T-helper 22 cell (primary cell): ENCODE measurements at regions not wholly inside any gene's neighbourhood (a gene's known extent, or its start where the extent isn't known, plus 50 kb on each side); places are given as distances from the start of the nearest gene placed in this dataset.
"Not testable (repeated sequence)": the region's sequence is repeated elsewhere in the genome, so short reads cannot be mapped to it uniquely, and the experiment has no call there.

Experiments used
- DNase-seq: peaks from one replicate; pipeline ENCODE4 v3.0.0-alpha.2; 2020; ENCODE audit warnings: low read depth

GRCh38 chr5:40347981-40348725 lies 331.6 kb upstream of the PTGER4 start:
- no peak for DNase-seq

- DNase-seq = no peak
Measured at GRCh38 chr5:40346901-40347300, 332.8 kb upstream of the PTGER4 start.

DNA sequence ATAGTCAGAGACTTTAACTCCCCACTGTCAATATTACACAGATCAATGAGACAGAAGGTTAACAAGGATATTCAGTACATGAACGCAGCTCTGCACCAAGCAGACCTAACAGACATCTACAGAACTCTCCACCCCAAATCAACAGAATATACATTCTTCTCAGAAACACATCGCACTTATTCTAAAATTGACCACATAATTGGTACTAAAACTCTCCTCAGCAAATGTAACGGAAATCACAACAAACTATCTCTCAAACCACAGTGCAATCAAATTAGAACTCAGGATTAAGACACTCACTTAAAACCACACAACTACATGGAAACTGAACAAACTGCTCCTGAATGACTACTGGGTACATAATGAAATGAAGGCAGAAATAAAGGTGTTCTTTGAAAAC lies 341.3 kb upstream of the PTGER4 start:
- not testable (repeated sequence) for DNase-seq

DNA sequence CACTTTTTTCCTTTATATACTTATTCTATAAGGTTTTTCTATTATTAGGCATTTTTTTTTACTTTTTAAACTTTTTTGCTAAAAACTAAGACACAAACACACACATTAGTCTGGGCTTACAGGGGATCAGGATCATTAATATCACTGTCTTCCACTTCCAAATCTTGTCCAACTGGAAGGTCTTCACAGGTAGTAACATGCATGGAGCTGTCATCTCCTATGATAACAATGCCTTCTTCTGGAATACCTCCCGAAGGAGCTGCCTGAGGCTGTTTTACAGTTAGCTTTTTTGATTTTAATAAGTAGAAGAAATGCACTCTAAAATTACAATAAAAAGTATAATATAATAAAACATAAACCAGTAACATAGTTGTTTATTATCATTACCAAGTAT lies 345.5 kb upstream of the PTGER4 start:
- no peak for DNase-seq

GRCh38 chr5:40333459-40334241 lies 346.1 kb upstream of the PTGER4 start:
- no peak for DNase-seq

- DNase-seq = no peak
Measured at GRCh38 chr5:40332970-40333369, 346.7 kb upstream of the PTGER4 start.

- DNase-seq = no peak
Measured at GRCh38 chr5:40331616-40332015, 348.1 kb upstream of the PTGER4 start.

DNA sequence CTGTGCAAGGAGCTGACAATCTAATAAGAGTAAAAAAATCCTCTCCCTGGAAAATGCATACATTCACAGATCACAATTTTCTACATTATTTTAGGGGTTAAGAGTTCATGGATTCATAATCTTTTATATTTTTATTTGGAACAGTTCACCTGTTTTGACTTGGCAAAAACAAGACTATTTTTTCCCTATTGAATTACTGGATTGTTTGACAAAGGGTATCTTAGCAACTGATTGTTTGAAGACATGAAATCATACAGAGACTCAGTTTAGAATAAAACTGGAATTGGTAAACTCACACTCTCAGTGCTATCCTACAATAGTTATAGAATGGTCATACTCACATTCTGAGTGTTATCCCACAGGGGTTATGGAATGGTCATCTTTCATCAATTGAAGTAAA lies 358.2 kb upstream of the PTGER4 start:
- DNase-seq = no peak

DNA sequence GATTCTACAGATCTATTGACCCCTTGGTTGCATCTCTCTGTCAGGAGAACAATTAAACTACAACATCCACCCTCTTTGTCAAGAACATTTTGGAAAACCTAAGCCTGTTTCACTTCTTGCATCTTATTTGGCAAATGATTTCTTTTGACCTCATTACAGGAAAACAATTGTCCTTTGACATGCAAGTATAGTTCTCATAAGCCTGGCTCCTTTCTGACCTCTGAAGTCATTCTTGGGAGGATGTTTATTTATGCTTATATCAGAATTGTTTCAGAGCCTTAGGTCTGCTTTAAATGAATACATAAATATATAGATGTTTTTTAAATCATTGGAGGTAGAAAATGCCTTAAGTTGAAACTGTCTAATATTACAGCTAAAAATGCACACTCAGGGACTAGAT lies 361.3 kb upstream of the PTGER4 start:
- no peak for DNase-seq

DNA sequence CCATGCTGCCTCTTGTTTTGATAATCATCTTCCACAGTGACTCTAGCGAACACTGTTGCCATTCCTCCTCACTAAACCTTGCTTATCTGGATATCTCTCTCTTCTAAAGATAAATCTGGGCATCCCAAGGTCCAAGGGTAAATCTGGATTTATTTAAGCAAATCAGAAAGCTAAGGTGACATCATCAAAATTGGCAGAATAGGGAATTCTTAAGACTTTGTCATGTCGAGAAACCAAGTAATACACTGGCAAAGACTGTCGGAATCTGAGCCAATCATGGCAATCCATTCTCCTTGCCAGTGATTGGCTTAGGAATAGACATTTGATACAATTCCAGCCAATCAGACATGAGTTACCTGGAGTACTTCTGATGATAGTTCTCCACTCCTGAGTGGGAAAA lies 362.7 kb upstream of the PTGER4 start:
- DNase-seq = no peak

DNA sequence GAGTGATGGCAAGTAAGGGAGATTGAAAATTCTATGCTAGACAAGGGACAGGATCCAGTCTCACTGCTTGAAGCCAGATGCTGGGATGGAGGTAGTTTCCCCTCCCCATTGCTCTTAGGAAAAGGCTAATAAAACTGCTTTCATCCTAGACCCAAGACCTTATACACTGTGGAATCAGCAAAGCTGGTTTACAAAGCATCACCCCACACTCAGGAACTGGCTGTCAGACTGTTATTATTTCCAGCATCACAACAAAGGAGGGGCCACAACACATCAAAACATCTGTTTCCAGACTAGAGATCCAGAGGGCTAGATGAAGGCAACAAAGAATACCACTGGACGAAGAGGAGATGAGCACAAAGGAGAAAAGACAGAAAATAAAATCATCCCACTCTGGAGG lies 364.6 kb upstream of the PTGER4 start:
- DNase-seq = no peak

- no peak for DNase-seq
Measured at GRCh38 chr5:40314275-40314674, 365.4 kb upstream of the PTGER4 start.

DNA sequence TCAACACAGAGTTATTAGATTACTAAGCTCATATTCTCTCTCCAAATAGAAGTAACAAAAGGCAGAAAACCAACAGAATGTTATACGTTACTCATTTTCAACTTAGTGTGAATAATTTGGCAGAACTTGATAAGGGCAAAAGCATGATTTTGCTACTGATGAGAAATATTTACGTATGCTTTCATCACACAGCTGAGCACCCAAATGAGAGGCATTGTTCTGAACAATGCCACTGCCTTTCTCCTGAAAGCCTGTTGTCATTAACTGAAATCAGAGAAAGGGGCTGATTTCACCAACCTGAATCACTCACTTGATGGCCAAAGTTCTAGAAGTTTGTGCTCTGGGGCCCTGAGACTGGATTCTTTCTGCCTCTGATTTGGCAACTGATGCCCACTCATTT lies 367.5 kb upstream of the PTGER4 start:
- DNase-seq = no peak

DNA sequence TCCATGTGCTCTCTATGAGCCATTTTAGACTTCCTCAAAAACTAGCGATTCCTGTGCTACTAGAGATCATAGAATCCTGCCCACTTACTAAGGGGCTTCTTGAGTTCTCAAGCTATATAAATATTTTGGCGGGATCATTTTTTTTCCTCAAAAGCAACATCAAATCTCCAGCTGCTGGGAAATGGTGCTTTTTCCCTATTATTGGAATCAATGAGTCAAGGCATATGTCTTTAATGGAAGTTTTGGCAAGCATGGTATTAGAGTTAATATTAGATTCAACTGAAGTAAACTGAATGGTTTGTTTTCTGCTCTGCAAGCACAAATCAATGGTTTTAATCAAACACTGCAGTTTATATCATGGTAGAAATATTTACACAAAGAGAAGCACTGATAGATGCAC lies 369.9 kb upstream of the PTGER4 start:
- no peak for DNase-seq

- DNase-seq = no peak
Measured at GRCh38 chr5:40308867-40309266, 370.8 kb upstream of the PTGER4 start.

- no peak for DNase-seq
Measured at GRCh38 chr5:40307920-40308319, 371.8 kb upstream of the PTGER4 start.

DNA sequence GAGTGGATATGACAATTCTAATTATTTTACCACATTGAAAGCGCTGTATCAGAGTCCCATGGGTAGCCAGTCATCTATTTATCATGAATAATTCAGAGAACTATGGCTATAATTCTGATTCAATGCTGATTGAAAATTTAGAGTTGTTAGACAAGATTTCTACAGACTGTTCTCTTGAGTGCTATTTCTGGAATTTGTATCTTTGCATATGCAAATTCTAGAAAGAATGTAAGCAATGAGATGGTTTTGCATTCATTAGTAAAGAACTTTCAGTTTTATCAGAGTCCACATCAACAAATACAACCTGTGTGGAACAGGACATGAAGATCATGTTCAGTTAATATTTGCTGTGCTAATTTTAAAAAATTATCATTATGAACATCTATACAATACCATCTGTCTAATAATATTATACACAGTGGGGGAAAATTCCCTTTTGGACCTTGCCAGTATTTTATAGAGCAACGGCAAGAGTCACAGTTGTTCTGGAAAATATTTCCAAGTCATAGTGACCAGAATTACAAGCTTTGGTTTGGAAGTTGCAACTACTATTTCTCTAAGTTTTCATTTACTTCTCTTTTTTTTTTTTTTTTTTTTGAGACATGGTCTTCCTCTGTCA lies 372.7 kb upstream of the PTGER4 start:
- no peak for DNase-seq

GRCh38 chr5:40292006-40292405 lies 387.7 kb upstream of the PTGER4 start:
- no peak for DNase-seq

GRCh38 chr5:40291338-40291737 lies 388.4 kb upstream of the PTGER4 start:
- DNase-seq = no peak

DNA sequence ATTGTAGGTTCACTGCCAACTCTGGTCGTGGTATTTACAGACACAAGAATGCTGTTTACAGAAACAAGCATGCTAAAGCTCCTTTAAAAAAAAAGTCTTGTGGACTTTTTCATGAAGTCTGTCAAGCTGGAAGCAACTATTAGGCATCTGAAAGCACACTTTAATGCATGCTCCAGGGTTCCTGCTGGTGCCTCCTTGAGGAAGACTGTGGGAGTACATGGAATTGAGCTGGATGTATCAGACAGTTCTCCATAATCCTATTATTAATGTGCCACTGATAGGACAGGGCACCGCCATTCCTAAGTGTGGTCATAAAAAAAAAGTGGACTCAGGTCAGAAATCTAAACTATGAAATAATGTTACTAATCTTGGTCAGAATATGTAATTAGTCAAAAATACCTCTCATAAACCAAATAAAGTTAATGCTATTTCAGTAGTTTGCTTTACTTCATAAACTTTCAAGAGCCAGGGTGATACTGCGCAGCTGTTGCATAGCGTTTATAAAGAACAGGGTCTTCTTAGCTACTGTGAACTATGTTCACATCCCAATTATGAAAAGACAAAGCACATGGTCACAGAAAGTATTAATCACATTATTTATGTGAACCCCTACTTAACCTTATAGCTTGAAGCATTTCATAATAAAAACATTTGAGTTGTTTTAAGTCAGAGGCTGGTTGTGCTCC lies 390.8 kb upstream of the PTGER4 start:
- no peak for DNase-seq

GRCh38 chr5:40284863-40285262 lies 394.9 kb upstream of the PTGER4 start:
- DNase-seq = no peak

GRCh38 chr5:40278881-40279280 lies 400.8 kb upstream of the PTGER4 start:
- DNase-seq = no peak
